ENCODE measurements at regions not wholly inside any gene's neighbourhood (a gene's known extent, or its start where the extent isn't known, plus 50 kb on each side); places are given as distances from the start of the nearest gene placed in this dataset.

DNA sequence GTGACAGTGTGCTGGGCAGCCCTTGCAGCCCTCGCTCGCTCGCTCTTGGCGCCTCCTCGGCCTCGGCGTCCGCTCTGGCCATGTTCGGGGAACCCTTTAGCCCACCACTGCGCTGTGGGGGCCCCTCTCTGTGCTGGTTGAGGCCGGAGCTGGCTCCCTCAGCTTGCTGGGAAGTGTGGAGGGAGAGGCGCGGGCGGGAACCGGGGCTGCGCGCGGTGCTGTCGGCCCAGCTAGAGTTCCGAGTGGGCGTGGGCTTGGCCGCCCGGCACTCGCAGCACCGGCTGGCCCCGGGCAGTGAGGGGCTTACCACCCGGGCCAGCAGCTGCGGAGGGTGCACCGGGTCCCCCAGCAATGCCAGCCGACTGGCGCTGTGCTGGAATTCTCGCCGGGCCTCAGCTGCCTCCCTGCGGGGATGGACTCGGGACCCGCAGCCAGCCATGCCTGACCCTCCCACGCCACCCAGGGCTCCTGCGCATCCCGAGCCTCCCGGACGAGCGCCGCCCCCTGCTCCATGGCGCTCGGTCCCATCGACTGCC, 770.1 kb upstream of the GALNTL6 start:
- no peak for TF ChIP-seq CTCF (IDR thresholded peaks at IDR 0.05)
- TF ChIP-seq POLR2A (IDR thresholded peaks at IDR 0.05), result no peak

Measured in esophagus squamous epithelium (tissue), 4 donors.